HCT116 (cell line): ENCODE measurements at regions not wholly inside any gene's neighbourhood (a gene's known extent, or its start where the extent isn't known, plus 50 kb on each side); places are given as distances from the start of the nearest gene placed in this dataset.

Source experiments
- CTCF ChIP-seq, 3 experiments: fragments of 200-600 bp in 1 of 3; sonication (generic) in 1 of 3; IDR thresholded peaks in 2 of 3; conservative IDR thresholded peaks in 1 of 3; 2 replicates each; pipeline ENCODE4 v1.5.1; 2012 to 2017; ENCODE audit warnings: low read depth in 2 of 3, low read length in 2 of 3, antibody characterized with exemption in 1 of 3, borderline replicate concordance in 1 of 3, control low read depth in 1 of 3, mild to moderate bottlenecking in 1 of 3, mixed read lengths in 1 of 3, mixed run types in 1 of 3, moderate library complexity in 1 of 3; ENCODE audit not compliant: insufficient read depth in 1 of 3
- EZH2 ChIP-seq: fragments of 200-600 bp; sonication (generic); IDR thresholded peaks from 2 replicates; pipeline ENCODE4 v1.6.1; 2017; ENCODE audit warnings: antibody characterized with exemption, mixed run types
- MAX ChIP-seq: IDR thresholded peaks from 2 replicates; pipeline ENCODE4 v1.6.1; 2012
- POLR2AphosphoS5 ChIP-seq: IDR thresholded peaks from 2 replicates; pipeline ENCODE4 v1.6.1; 2011; ENCODE audit warnings: mild to moderate bottlenecking, low read depth, low read length, moderate library complexity
- REST ChIP-seq: IDR thresholded peaks from 2 replicates; pipeline ENCODE4 v1.6.1; 2012; ENCODE audit warnings: low read depth
- TCF7L2 ChIP-seq: IDR thresholded peaks from 2 replicates; pipeline ENCODE4 v1.7.0; 2011; ENCODE audit warnings: borderline replicate concordance, inconsistent platforms; ENCODE audit not compliant: insufficient read depth, insufficient read length; ENCODE audit errors: extremely low read depth
- YY1 ChIP-seq: IDR thresholded peaks from 2 replicates; pipeline ENCODE4 v1.6.1; 2011; ENCODE audit warnings: low read length, low read depth, moderate library complexity, mild to moderate bottlenecking; ENCODE audit not compliant: insufficient replicate concordance; ENCODE audit errors: extremely low read depth

- no peak for TF ChIP-seq CTCF (IDR thresholded peaks at IDR 0.05 in 2 of 3, conservative IDR thresholded peaks at IDR 0.05 in 1 of 3; ENCODE audit: borderline replicate concordance in 1 of 3, insufficient read depth in 1 of 3, low read depth in 2 of 3, low read length in 2 of 3)
- TF ChIP-seq EZH2: no peak
- no peak for TF ChIP-seq MAX
- no peak for TF ChIP-seq POLR2AphosphoS5
- TF ChIP-seq REST: no peak
- TF ChIP-seq TCF7L2: no peak
- TF ChIP-seq YY1: no peak
These were observed 280.6 kb upstream of the DEFB112 start for GRCh38 chr6:50330347-50330746.
